Lower lobe of right lung (tissue), 2 donors: ENCODE measurements at regions not wholly inside any gene's neighbourhood (a gene's known extent, or its start where the extent isn't known, plus 50 kb on each side); places are given as distances from the start of the nearest gene placed in this dataset.

ENCODE experiments used
- ATAC-seq, 2 donors: fragments of 200-7000 bp; cut with Tn5 transposase; one replicate each; pipeline ENCODE4 v1.9.1; 2020 to 2022; ENCODE audit warnings: mild to moderate bottlenecking in 2 of 2, moderate library complexity in 2 of 2
- DNase-seq: peaks from one replicate; pipeline ENCODE4 v3.0.0-alpha.2; 2020
- H3K27ac ChIP-seq: fragments of 200-600 bp; one replicate; pipeline ENCODE4 v1.8.0; 2022
- H3K27me3 ChIP-seq: fragments of 200-600 bp; one replicate; pipeline ENCODE4 v1.8.0; 2022; ENCODE audit warnings: low read depth
- H3K36me3 ChIP-seq: fragments of 200-600 bp; one replicate; pipeline ENCODE4 v1.8.0; 2022; ENCODE audit warnings: mild to moderate bottlenecking
- H3K4me1 ChIP-seq: fragments of 200-600 bp; one replicate; pipeline ENCODE4 v1.8.0; 2022
- H3K4me3 ChIP-seq: fragments of 200-600 bp; one replicate; pipeline ENCODE4 v1.8.0; 2022; ENCODE audit warnings: mild to moderate bottlenecking
- H3K9me3 ChIP-seq: fragments of 200-600 bp; one replicate; pipeline ENCODE4 v1.8.0; 2022
- intact Hi-C: fragments of 100-400 bp; cut with DNase I; formaldehyde crosslinking; loops from one replicate; pipeline ENCODE4 v1.11.0; 2022
- TF ChIP-seq, protein P1 (sequence below): fragments of 200-600 bp; IDR thresholded peaks from one replicate; pipeline ENCODE4 v1.8.0; 2022; ENCODE audit warnings: antibody characterized with exemption, mild to moderate bottlenecking
- donor health status: DM: no; HTN: yes; CAD: no; lungs with severe emphysema.

- Histone ChIP-seq H3K27me3 (no peaks in the 10 kb centered on the region), H3K27ac (no peak overlapping the region), H3K4me3 (no peak overlapping the region), H3K9me3 (no peaks in the 10 kb centered on the region), H3K4me1 (no peaks in the 10 kb centered on the region), H3K36me3 (no peaks in the 10 kb centered on the region)
- intact Hi-C loops, result no loop called here
- TF ChIP-seq, protein P1, sequence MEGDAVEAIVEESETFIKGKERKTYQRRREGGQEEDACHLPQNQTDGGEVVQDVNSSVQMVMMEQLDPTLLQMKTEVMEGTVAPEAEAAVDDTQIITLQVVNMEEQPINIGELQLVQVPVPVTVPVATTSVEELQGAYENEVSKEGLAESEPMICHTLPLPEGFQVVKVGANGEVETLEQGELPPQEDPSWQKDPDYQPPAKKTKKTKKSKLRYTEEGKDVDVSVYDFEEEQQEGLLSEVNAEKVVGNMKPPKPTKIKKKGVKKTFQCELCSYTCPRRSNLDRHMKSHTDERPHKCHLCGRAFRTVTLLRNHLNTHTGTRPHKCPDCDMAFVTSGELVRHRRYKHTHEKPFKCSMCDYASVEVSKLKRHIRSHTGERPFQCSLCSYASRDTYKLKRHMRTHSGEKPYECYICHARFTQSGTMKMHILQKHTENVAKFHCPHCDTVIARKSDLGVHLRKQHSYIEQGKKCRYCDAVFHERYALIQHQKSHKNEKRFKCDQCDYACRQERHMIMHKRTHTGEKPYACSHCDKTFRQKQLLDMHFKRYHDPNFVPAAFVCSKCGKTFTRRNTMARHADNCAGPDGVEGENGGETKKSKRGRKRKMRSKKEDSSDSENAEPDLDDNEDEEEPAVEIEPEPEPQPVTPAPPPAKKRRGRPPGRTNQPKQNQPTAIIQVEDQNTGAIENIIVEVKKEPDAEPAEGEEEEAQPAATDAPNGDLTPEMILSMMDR, result no peak
- no peak for ATAC-seq
- no peak for DNase-seq
Observed at GRCh38 chr4:67375291-67375690, 170.0 kb downstream of the CENPC start.

DNA sequence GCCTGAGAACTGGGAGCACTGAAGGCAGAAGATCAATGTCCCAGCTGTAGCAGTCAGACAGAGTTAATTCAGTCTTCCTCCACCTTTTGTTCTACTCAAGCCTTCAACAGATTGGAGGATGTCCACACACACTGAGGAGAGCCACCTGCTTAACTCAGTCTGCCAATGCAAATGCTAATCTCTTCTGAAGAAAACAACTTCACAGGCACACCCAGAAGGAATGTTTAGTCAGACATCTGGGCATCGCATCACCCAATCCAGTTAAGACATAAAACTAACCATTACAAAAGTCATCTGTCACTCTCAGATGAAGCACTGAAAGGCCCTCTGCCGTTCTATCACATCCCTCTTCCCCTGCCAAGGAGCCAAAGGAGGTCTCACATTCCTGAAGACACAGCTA is 173.7 kb downstream of the CENPC start:
- no peaks in the 10 kb centered on the region for H3K4me1 ChIP-seq
- H3K9me3 ChIP-seq, result no peaks in the 10 kb centered on the region
- intact Hi-C loops, result no loop called here
- H3K36me3 ChIP-seq, result no peaks in the 10 kb centered on the region
- no peak overlapping the region for H3K4me3 ChIP-seq
- TF ChIP-seq, protein P1, result no peak
- ATAC-seq (no peak), DNase-seq (no peak)
- no peak overlapping the region for H3K27ac ChIP-seq
- no peaks in the 10 kb centered on the region for H3K27me3 ChIP-seq

DNA sequence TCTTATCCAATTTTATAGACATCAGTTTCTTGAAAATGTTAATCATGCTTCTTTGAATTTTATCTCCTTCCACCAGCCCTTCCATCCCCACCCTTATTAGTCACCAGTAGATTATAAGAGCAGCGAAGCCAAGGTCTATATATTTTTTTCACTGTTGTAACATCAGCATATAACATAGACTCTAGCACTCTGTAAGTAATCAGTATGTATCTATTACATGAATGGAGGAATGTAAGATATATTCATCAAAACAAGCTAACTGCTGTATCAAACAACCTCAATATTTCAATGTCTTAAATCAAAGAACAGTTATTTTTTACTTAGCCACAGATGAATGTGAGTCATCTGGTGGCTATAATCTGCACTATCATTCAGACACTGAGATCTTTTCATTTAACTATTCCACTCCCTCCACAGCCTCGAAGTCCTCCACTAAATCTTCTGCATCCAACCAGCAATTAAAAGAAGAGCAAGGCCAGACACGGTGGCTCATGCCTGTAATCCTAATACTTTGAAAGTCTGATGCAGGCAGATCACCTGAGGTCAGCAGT is 178.9 kb downstream of the CENPC start:
- intact Hi-C loops, result no loop called here
- TF ChIP-seq, protein P1, result no peak
- no peaks in the 10 kb centered on the region for H3K9me3 ChIP-seq
- H3K4me3 ChIP-seq, result no peak overlapping the region
- no peak overlapping the region for H3K27ac ChIP-seq
- no peaks in the 10 kb centered on the region for H3K4me1 ChIP-seq
- no peak for DNase-seq
- ATAC-seq, result no peak
- no peaks in the 10 kb centered on the region for H3K27me3 ChIP-seq
- no peaks in the 10 kb centered on the region for H3K36me3 ChIP-seq

GRCh38 chr4:67365661-67366245 is 179.6 kb downstream of the CENPC start:
- TF ChIP-seq, protein P1, result no peak
- ATAC-seq (no peak), DNase-seq (no peak)
- Histone ChIP-seq H3K4me3 (no peak overlapping the region), H3K27me3 (no peaks in the 10 kb centered on the region), H3K27ac (no peak overlapping the region), H3K36me3 (no peaks in the 10 kb centered on the region), H3K4me1 (no peaks in the 10 kb centered on the region), H3K9me3 (no peaks in the 10 kb centered on the region)
- intact Hi-C loops, result no loop called here

- Histone ChIP-seq H3K36me3 (no peaks in the 10 kb centered on the region), H3K4me1 (no peaks in the 10 kb centered on the region), H3K27ac (no peak overlapping the region), H3K4me3 (no peak overlapping the region), H3K9me3 (no peaks in the 10 kb centered on the region), H3K27me3 (no peaks in the 10 kb centered on the region)
- TF ChIP-seq, protein P1, result no peak
- no peak for DNase-seq
- ATAC-seq, result no peak
- intact Hi-C loops, result no loop called here
Observed at GRCh38 chr4:67355806-67356205, 189.5 kb downstream of the CENPC start.
